HEK293 (cell line): ENCODE measurements at regions not wholly inside any gene's neighbourhood (a gene's known extent, or its start where the extent isn't known, plus 50 kb on each side); places are given as distances from the start of the nearest gene placed in this dataset.

Source experiments
- CTCF ChIA-PET: fragments of 350-600 bp; formaldehyde crosslinking; extraction: SDS; loops from one replicate; lab custom pipeline; 2021; ENCODE audit warnings: antibody characterized with exemption; lab: Yijun Ruan, JAX
- POLR2A ChIA-PET: fragments of 300-600 bp; formaldehyde crosslinking; extraction: SDS; loops from one replicate; lab custom pipeline; 2020; ENCODE audit warnings: antibody characterized with exemption, inconsistent platforms; lab: Yijun Ruan, JAX
- H3K27ac ChIP-seq: fragments of 200-500 bp; sonication (Bioruptor generic); 2 replicates; pipeline ENCODE4 v1.5.1; 2014; ENCODE audit warnings: low read depth, low read length, control low read depth, inconsistent platforms; ENCODE audit errors: extremely low read depth
- H3K36me3 ChIP-seq, 2 experiments: fragments of 200-500 bp in 1 of 2; sonication (Bioruptor generic) in 1 of 2; 1 replicate in 1 of 2; 2 replicates in 1 of 2; pipeline ENCODE4 v1.5.1; 2014 to 2017; ENCODE audit warnings: inconsistent platforms in 2 of 2, low read length in 2 of 2; ENCODE audit not compliant: control insufficient read depth in 2 of 2, insufficient read depth in 1 of 2
- H3K4me1 ChIP-seq: fragments of 200-500 bp; sonication (Bioruptor generic); 2 replicates; pipeline ENCODE4 v1.5.1; 2014; ENCODE audit warnings: mild to moderate bottlenecking, low read length, inconsistent platforms; ENCODE audit not compliant: control insufficient read depth, insufficient read depth
- H3K4me3 ChIP-seq: 2 replicates; pipeline ENCODE4 v1.5.1; 2011; ENCODE audit warnings: low read depth, mild to moderate bottlenecking, control low read depth, low read length, moderate library complexity
- H3K9me3 ChIP-seq: fragments of 200-500 bp; sonication (Bioruptor generic); 2 replicates; pipeline ENCODE4 v1.5.1; 2014; ENCODE audit warnings: low read depth, low read length, inconsistent platforms; ENCODE audit not compliant: control insufficient read depth, insufficient read depth
- KLF8 ChIP-seq: fragments of 450-650 bp; formaldehyde crosslinking; IDR thresholded peaks from 2 replicates; pipeline ENCODE4 v1.5.1; 2016; ENCODE audit warnings: missing biosample characterization, missing genetic modification characterization
- MEIS1 ChIP-seq: sonication (generic); formaldehyde crosslinking; IDR thresholded peaks from 2 replicates; pipeline ENCODE4 v1.8.1; 2022; ENCODE audit warnings: missing genetic modification reagents, mild to moderate bottlenecking, borderline replicate concordance
- OVOL3 ChIP-seq: fragments of 450-650 bp; formaldehyde crosslinking; IDR thresholded peaks from 2 replicates; pipeline ENCODE4 v1.5.1; 2016; ENCODE audit warnings: missing biosample characterization, missing genetic modification characterization
- ZNF132 ChIP-seq: fragments of 450-650 bp; formaldehyde crosslinking; IDR thresholded peaks from 2 replicates; pipeline ENCODE4 v1.5.1; 2017; ENCODE audit warnings: missing biosample characterization, missing genetic modification characterization, borderline replicate concordance
- ZNF175 ChIP-seq: fragments of 450-650 bp; formaldehyde crosslinking; IDR thresholded peaks from 2 replicates; pipeline ENCODE4 v1.5.1; 2016; ENCODE audit warnings: missing biosample characterization, missing genetic modification characterization
- ZNF211 ChIP-seq: fragments of 450-650 bp; formaldehyde crosslinking; IDR thresholded peaks from 2 replicates; pipeline ENCODE4 v1.5.1; 2016; ENCODE audit warnings: low read depth, missing biosample characterization, missing genetic modification characterization
- ZNF302 ChIP-seq: fragments of 450-650 bp; formaldehyde crosslinking; IDR thresholded peaks from 2 replicates; pipeline ENCODE4 v1.5.1; 2016; ENCODE audit warnings: missing biosample characterization, missing genetic modification characterization, low read depth
- ZNF311 ChIP-seq: fragments of 450-650 bp; formaldehyde crosslinking; IDR thresholded peaks from 2 replicates; pipeline ENCODE4 v1.5.1; 2017; ENCODE audit warnings: missing biosample characterization, missing genetic modification characterization, borderline replicate concordance
- ZNF404 ChIP-seq: fragments of 450-650 bp; formaldehyde crosslinking; IDR thresholded peaks from 2 replicates; pipeline ENCODE4 v1.5.1; 2017; ENCODE audit warnings: missing biosample characterization, missing genetic modification characterization
- ZNF433 ChIP-seq: fragments of 450-650 bp; formaldehyde crosslinking; IDR thresholded peaks from 2 replicates; pipeline ENCODE4 v1.5.1; 2016; ENCODE audit warnings: missing biosample characterization, missing genetic modification characterization, low read depth
- ZNF548 ChIP-seq: fragments of 450-650 bp; formaldehyde crosslinking; IDR thresholded peaks from 2 replicates; pipeline ENCODE4 v1.5.1; 2016; ENCODE audit warnings: missing biosample characterization, missing genetic modification characterization
- ZNF654 ChIP-seq: fragments of 450-650 bp; formaldehyde crosslinking; IDR thresholded peaks from 2 replicates; pipeline ENCODE4 v1.5.1; 2016; ENCODE audit warnings: low read depth, missing biosample characterization, missing genetic modification characterization
- TF ChIP-seq, protein P1 (sequence below): fragments of 450-650 bp; formaldehyde crosslinking; IDR thresholded peaks from 2 replicates; pipeline ENCODE4 v1.5.1; 2016; ENCODE audit warnings: missing biosample characterization, missing genetic modification characterization, low read depth
- TF ChIP-seq, protein P2 (sequence below): fragments of 450-650 bp; formaldehyde crosslinking; IDR thresholded peaks from 2 replicates; pipeline ENCODE4 v1.5.1; 2016; ENCODE audit warnings: missing biosample characterization, missing genetic modification characterization
- TF ChIP-seq, protein P3 (sequence below): fragments of 450-650 bp; formaldehyde crosslinking; IDR thresholded peaks from 2 replicates; pipeline ENCODE4; 2016; ENCODE audit warnings: missing biosample characterization, missing genetic modification characterization
- TF ChIP-seq, protein P4 (sequence below): fragments of 450-650 bp; formaldehyde crosslinking; IDR thresholded peaks from 2 replicates; pipeline ENCODE4 v1.5.1; 2017; ENCODE audit warnings: missing biosample characterization, mild to moderate bottlenecking, missing genetic modification characterization, moderate library complexity
- TF ChIP-seq, protein P5 (sequence below): fragments of 450-650 bp; formaldehyde crosslinking; IDR thresholded peaks from 2 replicates; pipeline ENCODE4 v1.5.1; 2016; ENCODE audit warnings: missing biosample characterization, missing genetic modification characterization
- TF ChIP-seq, protein P6 (sequence below): fragments of 450-650 bp; formaldehyde crosslinking; IDR thresholded peaks from 2 replicates; pipeline ENCODE4 v1.5.1; 2016; ENCODE audit warnings: missing biosample characterization, missing genetic modification characterization

DNA sequence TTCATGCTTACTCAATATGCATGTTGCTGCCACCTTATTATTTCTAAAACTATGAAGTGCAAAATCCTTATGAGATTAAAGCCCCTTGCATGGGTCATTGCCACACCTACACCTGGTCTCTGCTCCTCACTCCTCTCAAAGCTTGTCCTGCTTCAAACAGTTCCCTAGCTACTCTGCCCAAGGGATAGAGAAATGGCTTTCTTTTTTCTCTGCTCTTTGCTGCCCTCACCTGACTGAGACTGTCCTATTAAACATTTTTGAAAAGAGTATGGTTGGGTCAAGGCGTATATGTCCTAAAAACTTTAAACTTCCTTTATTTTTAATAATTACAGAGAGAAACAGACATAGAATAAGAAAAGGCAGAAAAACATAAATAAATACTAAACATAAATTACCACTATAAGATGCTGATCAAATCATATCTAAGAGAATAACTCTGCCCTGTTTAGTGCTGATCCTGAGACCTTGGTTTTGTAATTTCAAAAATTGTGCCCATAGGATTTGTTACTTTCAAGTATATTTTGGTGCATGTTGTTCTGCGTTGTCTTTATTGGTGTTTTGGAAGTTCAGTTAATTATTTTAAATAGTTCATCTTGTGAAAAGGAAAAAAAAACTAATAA lies 704.9 kb upstream of the PABPC4L start:
- no peak overlapping the region for H3K27ac ChIP-seq
- no peaks in the 10 kb centered on the region for H3K36me3 ChIP-seq
- TF ChIP-seq ZNF654 (tag by site-specific recombination) (peak; percentile 14; the same call in 1 of the 2 replicates), ZNF211 (no peak)
- H3K4me3 ChIP-seq = no peak overlapping the region
- ChIA-PET POLR2A (no interaction called here), CTCF (interaction anchor here (0.7 kb wide), 1 partner anchor 1030 kb away, joined by 3 read pairs; no protein-coding TSS in a partner anchor)
- H3K9me3 ChIP-seq = no peaks in the 10 kb centered on the region
- H3K4me1 ChIP-seq = no peaks in the 10 kb centered on the region

DNA sequence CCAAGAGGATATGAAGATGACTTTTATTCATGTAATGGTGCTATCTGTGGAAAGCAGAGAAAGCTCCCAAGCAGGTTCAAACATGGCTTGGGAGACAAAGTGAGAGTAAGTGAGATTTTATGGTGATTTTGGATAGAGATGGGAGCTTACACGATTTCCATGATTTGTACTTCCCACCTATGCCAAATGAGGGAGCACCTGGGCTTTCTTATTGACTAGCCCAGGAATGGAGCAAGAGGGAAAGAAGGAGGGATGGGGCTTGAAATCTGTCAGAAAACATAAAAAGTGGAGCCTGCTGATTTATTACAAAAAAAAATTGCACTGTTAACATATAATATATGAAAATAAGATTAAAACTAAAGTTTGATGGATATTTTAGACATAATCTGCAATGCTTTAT lies 703.5 kb upstream of the PABPC4L start:
- Histone ChIP-seq H3K4me1 (no peaks in the 10 kb centered on the region), H3K27ac (no peak overlapping the region), H3K36me3 (no peaks in the 10 kb centered on the region), H3K9me3 (no peaks in the 10 kb centered on the region), H3K4me3 (no peak overlapping the region)
- TF ChIP-seq, protein P1, sequence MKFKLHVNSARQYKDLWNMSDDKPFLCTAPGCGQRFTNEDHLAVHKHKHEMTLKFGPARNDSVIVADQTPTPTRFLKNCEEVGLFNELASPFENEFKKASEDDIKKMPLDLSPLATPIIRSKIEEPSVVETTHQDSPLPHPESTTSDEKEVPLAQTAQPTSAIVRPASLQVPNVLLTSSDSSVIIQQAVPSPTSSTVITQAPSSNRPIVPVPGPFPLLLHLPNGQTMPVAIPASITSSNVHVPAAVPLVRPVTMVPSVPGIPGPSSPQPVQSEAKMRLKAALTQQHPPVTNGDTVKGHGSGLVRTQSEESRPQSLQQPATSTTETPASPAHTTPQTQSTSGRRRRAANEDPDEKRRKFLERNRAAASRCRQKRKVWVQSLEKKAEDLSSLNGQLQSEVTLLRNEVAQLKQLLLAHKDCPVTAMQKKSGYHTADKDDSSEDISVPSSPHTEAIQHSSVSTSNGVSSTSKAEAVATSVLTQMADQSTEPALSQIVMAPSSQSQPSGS (tag by site-specific recombination) = no peak
- TF ChIP-seq, protein P2, sequence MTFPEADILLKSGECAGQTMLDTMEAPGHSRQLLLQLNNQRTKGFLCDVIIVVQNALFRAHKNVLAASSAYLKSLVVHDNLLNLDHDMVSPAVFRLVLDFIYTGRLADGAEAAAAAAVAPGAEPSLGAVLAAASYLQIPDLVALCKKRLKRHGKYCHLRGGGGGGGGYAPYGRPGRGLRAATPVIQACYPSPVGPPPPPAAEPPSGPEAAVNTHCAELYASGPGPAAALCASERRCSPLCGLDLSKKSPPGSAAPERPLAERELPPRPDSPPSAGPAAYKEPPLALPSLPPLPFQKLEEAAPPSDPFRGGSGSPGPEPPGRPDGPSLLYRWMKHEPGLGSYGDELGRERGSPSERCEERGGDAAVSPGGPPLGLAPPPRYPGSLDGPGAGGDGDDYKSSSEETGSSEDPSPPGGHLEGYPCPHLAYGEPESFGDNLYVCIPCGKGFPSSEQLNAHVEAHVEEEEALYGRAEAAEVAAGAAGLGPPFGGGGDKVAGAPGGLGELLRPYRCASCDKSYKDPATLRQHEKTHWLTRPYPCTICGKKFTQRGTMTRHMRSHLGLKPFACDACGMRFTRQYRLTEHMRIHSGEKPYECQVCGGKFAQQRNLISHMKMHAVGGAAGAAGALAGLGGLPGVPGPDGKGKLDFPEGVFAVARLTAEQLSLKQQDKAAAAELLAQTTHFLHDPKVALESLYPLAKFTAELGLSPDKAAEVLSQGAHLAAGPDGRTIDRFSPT = no peak
- no peak for TF ChIP-seq ZNF433
- TF ChIP-seq ZNF132 (tag by site-specific recombination) = no peak
- no peak for TF ChIP-seq OVOL3
- no peak for TF ChIP-seq MEIS1
- TF ChIP-seq, protein P3, sequence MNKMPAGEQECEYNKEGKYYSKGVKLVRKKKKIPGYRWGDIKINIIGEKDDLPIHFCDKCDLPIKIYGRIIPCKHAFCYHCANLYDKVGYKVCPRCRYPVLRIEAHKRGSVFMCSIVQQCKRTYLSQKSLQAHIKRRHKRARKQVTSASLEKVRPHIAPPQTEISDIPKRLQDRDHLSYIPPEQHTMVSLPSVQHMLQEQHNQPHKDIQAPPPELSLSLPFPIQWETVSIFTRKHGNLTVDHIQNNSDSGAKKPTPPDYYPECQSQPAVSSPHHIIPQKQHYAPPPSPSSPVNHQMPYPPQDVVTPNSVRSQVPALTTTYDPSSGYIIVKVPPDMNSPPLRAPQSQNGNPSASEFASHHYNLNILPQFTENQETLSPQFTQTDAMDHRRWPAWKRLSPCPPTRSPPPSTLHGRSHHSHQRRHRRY (tag by site-specific recombination) = no peak
- TF ChIP-seq ZNF404 (tag by site-specific recombination) = no peak
- POLR2A ChIA-PET = no interaction called here
- CTCF ChIA-PET = no interaction called here

DNA sequence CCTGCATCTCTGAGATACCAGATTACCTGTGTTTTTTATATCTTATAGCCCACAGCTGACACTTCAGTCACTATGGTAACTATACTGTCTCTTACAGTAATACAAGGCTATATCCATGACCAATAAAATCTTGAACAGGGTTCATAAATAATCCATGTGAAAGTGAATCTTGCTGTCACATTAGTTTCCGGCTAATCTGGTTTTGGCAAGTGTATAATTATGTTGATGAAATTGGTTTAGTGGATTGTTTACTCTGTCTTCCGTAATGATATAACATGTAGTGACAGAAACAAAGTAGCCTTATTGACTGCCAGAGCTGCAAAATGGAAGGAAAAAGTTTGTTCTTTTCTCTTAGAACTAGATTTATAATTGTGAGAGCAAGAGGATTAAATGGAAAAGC lies 686.6 kb upstream of the PABPC4L start:
- TF ChIP-seq, protein P4, sequence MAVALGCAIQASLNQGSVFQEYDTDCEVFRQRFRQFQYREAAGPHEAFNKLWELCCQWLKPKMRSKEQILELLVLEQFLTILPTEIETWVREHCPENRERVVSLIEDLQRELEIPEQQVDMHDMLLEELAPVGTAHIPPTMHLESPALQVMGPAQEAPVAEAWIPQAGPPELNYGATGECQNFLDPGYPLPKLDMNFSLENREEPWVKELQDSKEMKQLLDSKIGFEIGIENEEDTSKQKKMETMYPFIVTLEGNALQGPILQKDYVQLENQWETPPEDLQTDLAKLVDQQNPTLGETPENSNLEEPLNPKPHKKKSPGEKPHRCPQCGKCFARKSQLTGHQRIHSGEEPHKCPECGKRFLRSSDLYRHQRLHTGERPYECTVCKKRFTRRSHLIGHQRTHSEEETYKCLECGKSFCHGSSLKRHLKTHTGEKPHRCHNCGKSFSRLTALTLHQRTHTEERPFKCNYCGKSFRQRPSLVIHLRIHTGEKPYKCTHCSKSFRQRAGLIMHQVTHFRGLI = no peak
- TF ChIP-seq KLF8 (no peak), ZNF302 (tag by site-specific recombination) (no peak), ZNF175 (tag by site-specific recombination) (no peak), ZNF311 (no peak), ZNF548 (tag by site-specific recombination) (no peak)
- TF ChIP-seq, protein P5, sequence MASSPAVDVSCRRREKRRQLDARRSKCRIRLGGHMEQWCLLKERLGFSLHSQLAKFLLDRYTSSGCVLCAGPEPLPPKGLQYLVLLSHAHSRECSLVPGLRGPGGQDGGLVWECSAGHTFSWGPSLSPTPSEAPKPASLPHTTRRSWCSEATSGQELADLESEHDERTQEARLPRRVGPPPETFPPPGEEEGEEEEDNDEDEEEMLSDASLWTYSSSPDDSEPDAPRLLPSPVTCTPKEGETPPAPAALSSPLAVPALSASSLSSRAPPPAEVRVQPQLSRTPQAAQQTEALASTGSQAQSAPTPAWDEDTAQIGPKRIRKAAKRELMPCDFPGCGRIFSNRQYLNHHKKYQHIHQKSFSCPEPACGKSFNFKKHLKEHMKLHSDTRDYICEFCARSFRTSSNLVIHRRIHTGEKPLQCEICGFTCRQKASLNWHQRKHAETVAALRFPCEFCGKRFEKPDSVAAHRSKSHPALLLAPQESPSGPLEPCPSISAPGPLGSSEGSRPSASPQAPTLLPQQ (tag by site-specific recombination) = no peak
- TF ChIP-seq, protein P6, sequence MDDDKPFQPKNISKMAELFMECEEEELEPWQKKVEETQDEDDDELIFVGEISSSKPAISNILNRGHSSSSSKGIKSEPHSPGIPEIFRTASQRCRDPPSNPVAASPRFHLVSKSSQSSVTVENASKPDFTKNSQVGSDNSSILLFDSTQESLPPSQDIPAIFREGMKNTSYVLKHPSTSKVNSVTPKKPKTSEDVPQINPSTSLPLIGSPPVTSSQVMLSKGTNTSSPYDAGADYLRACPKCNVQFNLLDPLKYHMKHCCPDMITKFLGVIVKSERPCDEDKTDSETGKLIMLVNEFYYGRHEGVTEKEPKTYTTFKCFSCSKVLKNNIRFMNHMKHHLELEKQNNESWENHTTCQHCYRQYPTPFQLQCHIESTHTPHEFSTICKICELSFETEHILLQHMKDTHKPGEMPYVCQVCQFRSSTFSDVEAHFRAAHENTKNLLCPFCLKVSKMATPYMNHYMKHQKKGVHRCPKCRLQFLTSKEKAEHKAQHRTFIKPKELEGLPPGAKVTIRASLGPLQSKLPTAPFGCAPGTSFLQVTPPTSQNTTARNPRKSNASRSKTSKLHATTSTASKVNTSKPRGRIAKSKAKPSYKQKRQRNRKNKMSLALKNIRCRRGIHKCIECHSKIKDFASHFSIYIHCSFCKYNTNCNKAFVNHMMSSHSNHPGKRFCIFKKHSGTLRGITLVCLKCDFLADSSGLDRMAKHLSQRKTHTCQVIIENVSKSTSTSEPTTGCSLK (tag by site-specific recombination) = no peak
- TF ChIP-seq, all 188 proteins: peak for 0
- CTCF ChIA-PET = no interaction called here
- H3K4me1 ChIP-seq = no peaks in the 10 kb centered on the region

More for the DNA sequence above, 686.6 kb upstream of the PABPC4L start:
- Histone ChIP-seq H3K4me3 (no peak overlapping the region), H3K27ac (no peak overlapping the region), H3K36me3 (no peaks in the 10 kb centered on the region), H3K9me3 (no peaks in the 10 kb centered on the region)
- POLR2A ChIA-PET = no interaction called here
